MM.1S (cell line): ENCODE measurements at regions not wholly inside any gene's neighbourhood (a gene's known extent, or its start where the extent isn't known, plus 50 kb on each side); places are given as distances from the start of the nearest gene placed in this dataset.

Experiments used
- CTCF ChIP-seq: fragments of 300-600 bp; sonication (generic); IDR thresholded peaks from 2 replicates; pipeline ENCODE4 v1.5.1; 2016; ENCODE audit warnings: antibody characterized with exemption, low read length, mixed read lengths
- EZH2phosphoT487 ChIP-seq: fragments of 300-600 bp; sonication (generic); IDR thresholded peaks from 2 replicates; pipeline ENCODE4 v1.6.1; 2018; ENCODE audit warnings: antibody characterized with exemption, low read length

GRCh38 chr3:153539263-153539662 is 377.2 kb downstream of the RAP2B start:
- no peak for TF ChIP-seq CTCF
- no peak for TF ChIP-seq EZH2phosphoT487
